HG02973 (cell line): ENCODE measurements at regions not wholly inside any gene's neighbourhood (a gene's known extent, or its start where the extent isn't known, plus 50 kb on each side); places are given as distances from the start of the nearest gene placed in this dataset.

Experiments
- ATAC-seq: cut with Tn5 transposase; IDR thresholded peaks from one replicate; pipeline ENCODE4 v1.9.1; 2021; ENCODE audit warnings: moderate library complexity; ENCODE audit not compliant: unreplicated experiment

GRCh38 chr19:29263305-29264135, 50.6 kb upstream of the UQCRFS1 start:
- ATAC-seq = no peak

- ATAC-seq = no peak
Observed at GRCh38 chr19:29264897-29265296, 51.9 kb upstream of the UQCRFS1 start.

GRCh38 chr19:29265436-29265835, 52.5 kb upstream of the UQCRFS1 start:
- no peak for ATAC-seq

GRCh38 chr19:29266001-29266400, 53.0 kb upstream of the UQCRFS1 start:
- no peak for ATAC-seq

GRCh38 chr19:29266603-29267002, 53.7 kb upstream of the UQCRFS1 start:
- ATAC-seq = no peak

GRCh38 chr19:29267701-29268100, 54.8 kb upstream of the UQCRFS1 start:
- no peak for ATAC-seq

GRCh38 chr19:29268103-29268502, 55.2 kb upstream of the UQCRFS1 start:
- ATAC-seq = no peak

- no peak for ATAC-seq
Observed at GRCh38 chr19:29268721-29269393, 55.9 kb upstream of the UQCRFS1 start.

GRCh38 chr19:29269641-29270040, 56.7 kb upstream of the UQCRFS1 start:
- ATAC-seq = no peak

GRCh38 chr19:29271341-29271740, 58.4 kb upstream of the UQCRFS1 start:
- no peak for ATAC-seq

- ATAC-seq = no peak
Observed at GRCh38 chr19:29271911-29272310, 59.0 kb upstream of the UQCRFS1 start.

GRCh38 chr19:29273000-29273640, 60.2 kb upstream of the UQCRFS1 start:
- no peak for ATAC-seq

- no peak for ATAC-seq
Observed at GRCh38 chr19:29275266-29275665, 62.3 kb upstream of the UQCRFS1 start.

- peak; percentile 79 for ATAC-seq
Observed at GRCh38 chr19:29277102-29277501, 64.2 kb upstream of the UQCRFS1 start.

GRCh38 chr19:29278716-29279115, 65.8 kb upstream of the UQCRFS1 start:
- no peak for ATAC-seq

- ATAC-seq = no peak
Observed at GRCh38 chr19:29283366-29283765, 70.4 kb upstream of the UQCRFS1 start.

GRCh38 chr19:29285187-29285687, 72.3 kb upstream of the UQCRFS1 start:
- ATAC-seq = no peak

- no peak for ATAC-seq
Observed at GRCh38 chr19:29285878-29286277, 72.9 kb upstream of the UQCRFS1 start.

- ATAC-seq = no peak
Observed at GRCh38 chr19:29287061-29287460, 74.1 kb upstream of the UQCRFS1 start.

- no peak for ATAC-seq
Observed at GRCh38 chr19:29288256-29288655, 75.3 kb upstream of the UQCRFS1 start.

- no peak for ATAC-seq
Observed at GRCh38 chr19:29289020-29289419, 76.1 kb upstream of the UQCRFS1 start.

GRCh38 chr19:29290853-29291252, 77.9 kb upstream of the UQCRFS1 start:
- ATAC-seq = no peak
